H1 (cell line): ENCODE measurements at regions not wholly inside any gene's neighbourhood (a gene's known extent, or its start where the extent isn't known, plus 50 kb on each side); places are given as distances from the start of the nearest gene placed in this dataset.

Experiments
- CTCF ChIA-PET: fragments of 300-600 bp; sonication (Branson Sonifier 250); formaldehyde crosslinking; loops from one replicate; lab custom pipeline; 2021; ENCODE audit not compliant: partially characterized antibody; lab: Charles Lee
- POLR2A ChIA-PET: fragments of 300-600 bp; sonication (Branson Sonifier 250); formaldehyde crosslinking; loops from one replicate; lab custom pipeline; 2021; ENCODE audit warnings: inconsistent platforms; ENCODE audit not compliant: partially characterized antibody; lab: Charles Lee
- DNase-seq, 2 experiments: peaks; one replicate each; pipeline versions ENCODE4 v3.0.0 to v3.0.0-alpha.2; 2010 to 2022; ENCODE audit warnings: low spot score in 2 of 2, low read depth in 1 of 2, mixed read lengths in 1 of 2
- FAIRE-seq: peaks from 2 replicates; lab custom pipeline; 2011; peaks lifted over from hg19 to GRCh38; lab: Jason Lieb, UNC
- H2AFZ ChIP-seq: 2 replicates; pipeline ENCODE4 v1.8.1; 2012; ENCODE audit warnings: low read length, inconsistent platforms
- H2AK5ac ChIP-seq: 2 replicates; pipeline ENCODE4 v1.6.1; 2013; ENCODE audit warnings: low read depth, low read length
- H2BK120ac ChIP-seq: replicated peaks from 2 replicates; pipeline ENCODE3; 2013; ENCODE audit warnings: low read depth, low read length, inconsistent platforms
- H2BK12ac ChIP-seq: 2 replicates; pipeline ENCODE4 v1.6.1; 2013; ENCODE audit warnings: low read depth, low read length
- H2BK15ac ChIP-seq: 2 replicates; pipeline ENCODE4 v1.6.1; 2013; ENCODE audit warnings: low read length
- H2BK20ac ChIP-seq: 2 replicates; pipeline ENCODE4 v1.6.1; 2013; ENCODE audit warnings: low read length
- H2BK5ac ChIP-seq: 2 replicates; pipeline ENCODE4 v1.6.1; 2013; ENCODE audit warnings: low read depth, low read length
- H3K14ac ChIP-seq: 2 replicates; pipeline ENCODE4 v1.6.1; 2013; ENCODE audit warnings: inconsistent platforms; ENCODE audit not compliant: insufficient read length
- H3K18ac ChIP-seq: 2 replicates; pipeline ENCODE4 v1.6.1; 2013; ENCODE audit warnings: low read length; ENCODE audit errors: extremely low read depth
- H3K23ac ChIP-seq: 2 replicates; pipeline ENCODE4 v1.6.1; 2013; ENCODE audit warnings: inconsistent platforms; ENCODE audit not compliant: insufficient read length
- H3K23me2 ChIP-seq: 2 replicates; pipeline ENCODE4 v1.6.1; 2013; ENCODE audit warnings: low read depth, low read length
- H3K27ac ChIP-seq: 2 replicates; pipeline ENCODE4 v1.6.1; 2011; ENCODE audit warnings: low read depth, low read length, inconsistent platforms
- H3K27me3 ChIP-seq, 4 experiments: replicated peaks in 1 of 4; 1 replicate in 1 of 4; 2 replicates in 3 of 4; pipeline versions ENCODE4 v1.6.1 to v1.8.1; 2011 to 2013; ENCODE audit warnings: low read length in 3 of 4, mild to moderate bottlenecking in 3 of 4, inconsistent platforms in 2 of 4, mixed read lengths in 2 of 4, moderate library complexity in 1 of 4; ENCODE audit not compliant: control insufficient read depth in 3 of 4, insufficient read depth in 3 of 4; ENCODE audit errors: extremely low read depth in 1 of 4
- H3K36me3 ChIP-seq, 4 experiments: 2 replicates each; pipeline versions ENCODE4 v1.6.1 to v1.8.1; 2011 to 2013; ENCODE audit warnings: mild to moderate bottlenecking in 4 of 4, low read length in 3 of 4, moderate library complexity in 2 of 4, control low read depth in 1 of 4, inconsistent platforms in 1 of 4; ENCODE audit not compliant: insufficient read depth in 4 of 4, control insufficient read depth in 2 of 4
- H3K4ac ChIP-seq: replicated peaks from 2 replicates; pipeline ENCODE3; 2013; ENCODE audit warnings: low read length, low read depth, mixed read lengths, inconsistent platforms; ENCODE audit not compliant: insufficient read length
- H3K4me1 ChIP-seq, 4 experiments: replicated peaks in 1 of 4; 1 replicate in 1 of 4; 2 replicates in 3 of 4; pipeline versions ENCODE4 v1.6.1 to v1.8.1; 2011 to 2013; ENCODE audit warnings: low read length in 3 of 4, inconsistent platforms in 2 of 4, mixed read lengths in 1 of 4; ENCODE audit not compliant: insufficient read depth in 4 of 4, control insufficient read depth in 3 of 4
- H3K4me2 ChIP-seq, 2 experiments: 2 replicates each; pipeline versions ENCODE4 v1.6.1 to v1.8.1; 2011 to 2013; ENCODE audit warnings: low read depth in 2 of 2, low read length in 2 of 2, control low read depth in 1 of 2, inconsistent platforms in 1 of 2, mild to moderate bottlenecking in 1 of 2; ENCODE audit not compliant: insufficient read depth in 1 of 2
- H3K4me3 ChIP-seq, 4 experiments: fragments of 200-600, 300-600 bp in 1 of 4; sonication (generic), shearing (Covaris generic), sonication (Bioruptor Twin) in 1 of 4; 2 replicates each; pipeline versions ENCODE4 v1.5.1 to v1.8.1; 2011 to 2016; ENCODE audit warnings: low read length in 4 of 4, low read depth in 3 of 4, control low read depth in 2 of 4, inconsistent platforms in 2 of 4, mild to moderate bottlenecking in 2 of 4, mixed read lengths in 1 of 4, moderate library complexity in 1 of 4; ENCODE audit not compliant: insufficient read depth in 2 of 4; ENCODE audit errors: extremely low read depth in 1 of 4
- H3K56ac ChIP-seq: replicated peaks from 2 replicates; pipeline ENCODE3; 2013; ENCODE audit warnings: low read depth, mild to moderate bottlenecking, mixed read lengths, low read length, inconsistent platforms; ENCODE audit not compliant: insufficient read length
- H3K79me1 ChIP-seq: 2 replicates; pipeline ENCODE4 v1.6.1; 2013; ENCODE audit warnings: low read depth, low read length, control low read depth
- H3K79me2 ChIP-seq, 2 experiments: 2 replicates each; pipeline versions ENCODE4 v1.6.1 to v1.8.1; 2012 to 2013; ENCODE audit warnings: low read length in 2 of 2, mild to moderate bottlenecking in 2 of 2, inconsistent platforms in 1 of 2; ENCODE audit not compliant: insufficient read depth in 2 of 2, control insufficient read depth in 1 of 2
- H3K9ac ChIP-seq, 4 experiments: replicated peaks in 1 of 4; 1 replicate in 1 of 4; 2 replicates in 3 of 4; pipeline versions ENCODE4 v1.6.1 to v1.8.1; 2011 to 2013; ENCODE audit warnings: low read depth in 3 of 4, low read length in 3 of 4, control low read depth in 2 of 4, mild to moderate bottlenecking in 2 of 4, moderate library complexity in 2 of 4, inconsistent platforms in 1 of 4; ENCODE audit errors: extremely low read depth in 1 of 4
- H3K9me3 ChIP-seq, 2 experiments: 2 replicates each; pipeline versions ENCODE4 v1.6.1 to v1.8.1; 2012 to 2013; ENCODE audit warnings: mild to moderate bottlenecking in 2 of 2, moderate library complexity in 2 of 2, control low read depth in 1 of 2, inconsistent platforms in 1 of 2, low read depth in 1 of 2, low read length in 1 of 2, mixed read lengths in 1 of 2; ENCODE audit not compliant: insufficient read depth in 2 of 2
- H4K20me1 ChIP-seq, 2 experiments: replicated peaks in 1 of 2; 2 replicates each; pipeline versions ENCODE3 to v1.8.1; 2011 to 2013; ENCODE audit warnings: inconsistent platforms in 2 of 2, low read length in 2 of 2, mild to moderate bottlenecking in 1 of 2; ENCODE audit not compliant: insufficient read depth in 2 of 2, control insufficient read depth in 1 of 2
- H4K5ac ChIP-seq: 2 replicates; pipeline ENCODE4 v1.6.1; 2013; ENCODE audit warnings: low read length, low read depth, mixed read lengths, inconsistent platforms; ENCODE audit not compliant: insufficient read length
- H4K8ac ChIP-seq: 2 replicates; pipeline ENCODE4 v1.8.0; 2013; ENCODE audit warnings: mild to moderate bottlenecking, moderate library complexity, low read length, inconsistent platforms; ENCODE audit not compliant: insufficient read depth; ENCODE audit errors: extremely low read depth
- H4K91ac ChIP-seq: replicated peaks from 2 replicates; pipeline ENCODE3; 2013; ENCODE audit warnings: low read length, mixed read lengths, inconsistent platforms; ENCODE audit not compliant: insufficient read length
- JUND ChIP-seq: IDR thresholded peaks from 2 replicates; pipeline ENCODE4 v1.6.1; 2011; ENCODE audit warnings: mild to moderate bottlenecking, improper control_type of control experiment, low read length
- SP1 ChIP-seq: IDR thresholded peaks from 2 replicates; pipeline ENCODE4 v1.6.1; 2011; ENCODE audit warnings: low read depth, low read length
- TAF1 ChIP-seq: IDR thresholded peaks from 2 replicates; pipeline ENCODE4 v1.6.1; 2011; ENCODE audit warnings: mild to moderate bottlenecking, low read depth, low read length
- TAF7 ChIP-seq: optimal IDR thresholded peaks from 2 replicates; pipeline ENCODE3; 2011; ENCODE audit warnings: low read depth, mild to moderate bottlenecking, inconsistent platforms, low read length, moderate library complexity, borderline replicate concordance
- TCF12 ChIP-seq: IDR thresholded peaks from 2 replicates; pipeline ENCODE4 v1.6.1; 2011; ENCODE audit warnings: low read depth, mild to moderate bottlenecking, low read length
- ZNF274 ChIP-seq: IDR thresholded peaks from 2 replicates; pipeline ENCODE4 v1.7.0; 2012; ENCODE audit warnings: low read length, borderline replicate concordance; ENCODE audit errors: extremely low read depth
- WGBS, 2 experiments: shearing (Covaris generic) in 1 of 2; methylation state at CpG; one replicate each; pipeline versions ENCODE4 v1.1.6 to v1.1.7; 2013 to 2015; ENCODE audit warnings: low lambda C conversion rate in 2 of 2, mixed read lengths in 2 of 2, inconsistent platforms in 1 of 2, low coverage in 1 of 2, missing lambda C conversion rate in 1 of 2; ENCODE audit not compliant: insufficient replicate concordance in 2 of 2, insufficient coverage in 1 of 2, insufficient read length in 1 of 2; ENCODE audit errors: extremely low coverage in 1 of 2, missing lambda C conversion rate in 1 of 2; 5-methylcytosine and 5-hydroxymethylcytosine counted together

DNA sequence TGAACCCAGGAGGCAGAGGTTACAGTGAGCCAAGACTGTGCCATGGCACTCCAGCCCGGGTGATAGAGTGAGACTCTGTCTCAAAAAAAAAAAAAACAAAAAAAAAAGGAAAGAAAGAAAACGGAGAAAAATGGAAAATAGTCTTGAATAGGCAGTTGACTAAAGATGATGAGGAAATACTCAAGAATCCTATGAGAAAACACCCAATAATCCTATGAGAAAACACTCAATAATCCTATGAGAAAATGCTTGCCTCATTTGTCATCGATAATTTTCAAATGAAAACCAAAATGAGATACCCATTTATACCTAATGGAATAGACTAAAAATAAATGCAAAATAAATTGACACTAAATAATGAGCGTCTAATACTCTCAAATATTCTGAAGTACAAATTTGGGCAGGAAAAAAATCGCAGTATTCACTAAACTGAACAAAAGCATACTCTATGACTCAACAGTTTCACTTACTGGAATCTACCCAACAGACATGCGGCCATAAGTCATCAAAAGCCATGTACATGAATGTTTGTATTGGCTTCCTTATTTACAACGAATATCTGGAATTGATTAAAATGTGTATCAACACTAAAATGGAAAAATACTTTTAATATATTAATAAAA is 733.9 kb upstream of the CHRM3 start:
- H2BK120ac ChIP-seq = no peak overlapping the region
- H4K20me1 ChIP-seq = no peaks in the 10 kb centered on the region
- no peaks in the 10 kb centered on the region for H3K9me3 ChIP-seq
- no peak overlapping the region for H4K5ac ChIP-seq
- H3K14ac ChIP-seq = no peak overlapping the region
- no peak overlapping the region for H3K4ac ChIP-seq
- H2BK20ac ChIP-seq = no peak overlapping the region
- ChIA-PET POLR2A (no interaction called here), CTCF (no interaction called here)
- H2BK12ac ChIP-seq = no peak overlapping the region
- peaks cover 0 to 7% (median 1%) of the 10 kb centered on the region in 4 experiments; a peak in 2 of 7 replicates for H3K4me1 ChIP-seq
- no peak overlapping the region for H2AK5ac ChIP-seq
- H3K18ac ChIP-seq = no peak overlapping the region
- DNase-seq = no peak
- no peak for FAIRE-seq
- no peak overlapping the region for H3K4me2 ChIP-seq
- H3K79me1 ChIP-seq = no peaks in the 10 kb centered on the region
- H2BK15ac ChIP-seq = no peak overlapping the region
- no peak overlapping the region for H4K8ac ChIP-seq
- H3K56ac ChIP-seq = no peak overlapping the region
- H3K79me2 ChIP-seq = no peaks in the 10 kb centered on the region
- no peak overlapping the region for H3K9ac ChIP-seq
- H2BK5ac ChIP-seq = no peak overlapping the region
- H3K36me3 ChIP-seq = no peaks in the 10 kb centered on the region
- no peak overlapping the region for H3K23ac ChIP-seq
- no peak overlapping the region for H2AFZ ChIP-seq
- H4K91ac ChIP-seq = no peak overlapping the region
- no peaks in the 10 kb centered on the region for H3K23me2 ChIP-seq
- no peak overlapping the region for H3K4me3 ChIP-seq
- H3K27ac ChIP-seq = no peak overlapping the region
- 93% methylated on average over 5 of the region's 7 CpGs; no CpG with 5 or more reads in 1 of the 2 experiments for WGBS, 2 experiments
- TF ChIP-seq JUND (no peak), ZNF274 (no peak), TAF1 (no peak), TAF7 (no peak), TCF12 (no peak), SP1 (no peak)
- no peaks in the 10 kb centered on the region for H3K27me3 ChIP-seq
